ENCODE measurements at regions not wholly inside any gene's neighbourhood (a gene's known extent, or its start where the extent isn't known, plus 50 kb on each side); places are given as distances from the start of the nearest gene placed in this dataset.

- H3K9ac ChIP-seq, result no peak overlapping the region
- H3K36me3 ChIP-seq (ENCODE audit: insufficient read depth), result no peaks in the 10 kb centered on the region
- no peaks in the 10 kb centered on the region for H4K20me1 ChIP-seq (ENCODE audit: insufficient read depth)
- no peaks in the 10 kb centered on the region for H3K4me1 ChIP-seq (ENCODE audit: low read depth, poor library complexity, severe bottlenecking)
- no peak overlapping the region for H3K27ac ChIP-seq
- H3K79me2 ChIP-seq (ENCODE audit: insufficient read depth, low read depth), result no peaks in the 10 kb centered on the region
- no peak overlapping the region for H3K4me2 ChIP-seq
- no peak for TF ChIP-seq CTCF (conservative IDR thresholded peaks at IDR 0.05; ENCODE audit: low read depth, low read length)
- H3K27me3 ChIP-seq (ENCODE audit: insufficient read depth, low read depth), result no peaks in the 10 kb centered on the region
- H2AFZ ChIP-seq (ENCODE audit: low read depth), result no peak overlapping the region
- no peak overlapping the region for H3K4me3 ChIP-seq (IDR thresholded peaks at IDR 0.05; ENCODE audit: insufficient read depth, low read depth, low read length)
Measured at GRCh38 chr9:78507037-78507436, 210.1 kb downstream of the PSAT1 start.

GRCh38 chr9:78510035-78510434, 213.1 kb downstream of the PSAT1 start:
- no peak overlapping the region for H3K27ac ChIP-seq
- no peak overlapping the region for H3K4me3 ChIP-seq (IDR thresholded peaks at IDR 0.05; ENCODE audit: insufficient read depth, low read depth, low read length)
- no peaks in the 10 kb centered on the region for H3K79me2 ChIP-seq (ENCODE audit: insufficient read depth, low read depth)

GRCh38 chr9:78515108-78515507, 218.2 kb downstream of the PSAT1 start:
- Histone ChIP-seq H3K27ac (no peak overlapping the region), H3K9ac (no peak overlapping the region), H2AFZ (ENCODE audit: low read depth) (no peak overlapping the region), H4K20me1 (ENCODE audit: insufficient read depth) (no peaks in the 10 kb centered on the region), H3K27me3 (ENCODE audit: insufficient read depth, low read depth) (no peaks in the 10 kb centered on the region), H3K4me2 (no peak overlapping the region), H3K4me1 (ENCODE audit: low read depth, poor library complexity, severe bottlenecking) (no peaks in the 10 kb centered on the region), H3K36me3 (ENCODE audit: insufficient read depth) (no peaks in the 10 kb centered on the region; the same call in 1 of the 2 replicates), H3K4me3 (IDR thresholded peaks at IDR 0.05; ENCODE audit: insufficient read depth, low read depth, low read length) (no peak overlapping the region), H3K79me2 (ENCODE audit: insufficient read depth, low read depth) (no peaks in the 10 kb centered on the region)
- no peak for TF ChIP-seq CTCF (conservative IDR thresholded peaks at IDR 0.05; ENCODE audit: low read depth, low read length)

More at GRCh38 chr9:78510035-78510434, 213.1 kb downstream of the PSAT1 start:
- Histone ChIP-seq H2AFZ (ENCODE audit: low read depth) (no peak overlapping the region), H3K27me3 (ENCODE audit: insufficient read depth, low read depth) (no peaks in the 10 kb centered on the region), H4K20me1 (ENCODE audit: insufficient read depth) (no peaks in the 10 kb centered on the region), H3K9ac (no peak overlapping the region), H3K4me2 (no peak overlapping the region), H3K4me1 (ENCODE audit: low read depth, poor library complexity, severe bottlenecking) (no peaks in the 10 kb centered on the region), H3K36me3 (ENCODE audit: insufficient read depth) (no peaks in the 10 kb centered on the region)
- no peak for TF ChIP-seq CTCF (conservative IDR thresholded peaks at IDR 0.05; ENCODE audit: low read depth, low read length)

GRCh38 chr9:78519786-78520185, 222.9 kb downstream of the PSAT1 start:
- Histone ChIP-seq H3K4me1 (ENCODE audit: low read depth, poor library complexity, severe bottlenecking) (no peaks in the 10 kb centered on the region), H3K27ac (no peak overlapping the region), H3K79me2 (ENCODE audit: insufficient read depth, low read depth) (no peaks in the 10 kb centered on the region), H3K4me2 (no peak overlapping the region), H3K27me3 (ENCODE audit: insufficient read depth, low read depth) (no peaks in the 10 kb centered on the region), H4K20me1 (ENCODE audit: insufficient read depth) (no peaks in the 10 kb centered on the region), H2AFZ (ENCODE audit: low read depth) (no peak overlapping the region), H3K4me3 (IDR thresholded peaks at IDR 0.05; ENCODE audit: insufficient read depth, low read depth, low read length) (no peak overlapping the region), H3K36me3 (ENCODE audit: insufficient read depth) (no peaks in the 10 kb centered on the region; the same call in 1 of the 2 replicates), H3K9ac (no peak overlapping the region)
- TF ChIP-seq CTCF (conservative IDR thresholded peaks at IDR 0.05; ENCODE audit: low read depth, low read length), result no peak

Data from KMS-11 (cell line).